ENCODE measurements at regions not wholly inside any gene's neighbourhood (a gene's known extent, or its start where the extent isn't known, plus 50 kb on each side); places are given as distances from the start of the nearest gene placed in this dataset.

DNA sequence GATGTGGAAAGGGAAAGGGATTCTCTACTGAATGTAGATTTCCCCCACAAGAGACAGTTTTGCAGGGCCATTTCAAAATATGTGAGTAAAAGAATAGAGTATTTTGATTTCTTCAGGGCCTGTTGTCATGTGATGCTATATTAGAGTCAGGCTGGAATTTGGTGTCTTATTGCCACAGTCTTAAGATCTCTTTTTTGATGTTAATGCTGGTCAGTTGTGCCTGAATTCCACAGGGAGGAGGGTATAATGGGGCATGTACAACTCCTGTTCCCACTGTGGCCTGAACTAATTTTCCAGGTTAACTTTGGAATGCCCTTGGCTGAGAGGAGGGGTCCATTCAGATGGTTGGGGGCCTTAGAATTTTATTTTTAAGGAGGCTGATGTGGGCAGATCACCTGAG lies 111.0 kb upstream of the MAX start:
- H4K8ac ChIP-seq (ENCODE audit: low read depth, low read length) = no peak overlapping the region
- H3K36me3 ChIP-seq (ENCODE audit: control insufficient read depth, insufficient read depth, low read length) = no peaks in the 10 kb centered on the region
- H3K18ac ChIP-seq (ENCODE audit: low read length) = no peak overlapping the region
- H2BK15ac ChIP-seq (replicated peaks; ENCODE audit: low read depth) = no peak overlapping the region
- no peaks in the 10 kb centered on the region for H3K79me1 ChIP-seq (ENCODE audit: low read length)
- H3K27me3 ChIP-seq (ENCODE audit: insufficient read depth, low read length, poor library complexity) = no peaks in the 10 kb centered on the region
- H3K4me3 ChIP-seq (ENCODE audit: low read length) = no peak overlapping the region
- no peak for DNase-seq
- H3K56ac ChIP-seq (ENCODE audit: low read length) = peak overlapping the region; percentile 35
- H3K4ac ChIP-seq (ENCODE audit: low read depth, low read length) = no peak overlapping the region
- no peak overlapping the region for H3K9ac ChIP-seq (ENCODE audit: low read length)
- H3K4me2 ChIP-seq (ENCODE audit: low read length) = no peak overlapping the region
- peaks cover 11% of the 10 kb centered on the region for H3K4me1 ChIP-seq (ENCODE audit: control insufficient read depth, low read depth, low read length)
- H2BK5ac ChIP-seq (ENCODE audit: low read length) = peak overlapping the region; percentile 64
- no peak overlapping the region for H2BK120ac ChIP-seq (ENCODE audit: low read depth, low read length)
- no peak overlapping the region for H4K5ac ChIP-seq (ENCODE audit: low read length)
- H3K27ac ChIP-seq (ENCODE audit: low read depth, low read length) = peak overlapping the region; percentile 16
- no peak overlapping the region for H3K23ac ChIP-seq (ENCODE audit: low read length)
- H2AK5ac ChIP-seq (ENCODE audit: low read length) = no peak overlapping the region
- H3K79me2 ChIP-seq (ENCODE audit: control insufficient read depth, insufficient read depth, low read length) = no peaks in the 10 kb centered on the region

DNA sequence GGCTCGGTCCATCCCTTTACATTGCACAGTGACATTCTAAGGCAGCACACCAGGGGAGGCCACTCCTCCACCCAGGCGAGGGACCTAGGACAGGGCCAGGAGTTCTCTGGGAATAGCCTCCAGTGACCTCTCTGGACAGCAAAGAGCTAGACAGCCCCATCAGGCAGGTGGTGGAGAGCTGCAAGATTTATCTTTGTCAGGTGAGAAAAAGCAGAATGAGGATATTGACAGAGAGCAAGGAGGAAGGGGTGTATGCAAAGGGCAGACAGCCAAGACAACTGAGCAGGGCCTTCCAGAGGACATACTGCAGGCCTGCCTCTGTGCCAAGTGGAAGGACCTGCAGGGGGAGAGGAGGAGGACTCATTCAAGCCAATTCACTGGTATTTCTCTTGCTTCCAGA lies 112.4 kb upstream of the MAX start:
- Histone ChIP-seq H3K23ac (ENCODE audit: low read length) (no peak overlapping the region), H3K27ac (ENCODE audit: low read depth, low read length) (no peak overlapping the region), H3K36me3 (ENCODE audit: control insufficient read depth, insufficient read depth, low read length) (no peaks in the 10 kb centered on the region), H2BK5ac (ENCODE audit: low read length) (peak overlapping the region; percentile 26), H2BK15ac (replicated peaks; ENCODE audit: low read depth) (no peak overlapping the region), H3K4me1 (ENCODE audit: control insufficient read depth, low read depth, low read length) (peaks cover 11% of the 10 kb centered on the region), H3K4me2 (ENCODE audit: low read length) (no peak overlapping the region), H3K56ac (ENCODE audit: low read length) (peak overlapping the region; percentile 11), H4K5ac (ENCODE audit: low read length) (no peak overlapping the region), H3K79me1 (ENCODE audit: low read length) (no peaks in the 10 kb centered on the region), H3K27me3 (ENCODE audit: insufficient read depth, low read length, poor library complexity) (no peaks in the 10 kb centered on the region), H3K79me2 (ENCODE audit: control insufficient read depth, insufficient read depth, low read length) (no peaks in the 10 kb centered on the region), H2BK120ac (ENCODE audit: low read depth, low read length) (peak overlapping the region; percentile 35), H3K9ac (ENCODE audit: low read length) (no peak overlapping the region), H3K4ac (ENCODE audit: low read depth, low read length) (peak overlapping the region; percentile 48), H2AK5ac (ENCODE audit: low read length) (no peak overlapping the region), H3K4me3 (ENCODE audit: low read length) (no peak overlapping the region), H4K8ac (ENCODE audit: low read depth, low read length) (no peak overlapping the region), H3K18ac (ENCODE audit: low read length) (peak overlapping the region; percentile 86)
- no peak for DNase-seq
- no CpG with 5 or more reads among the region's 2 CpGs for WGBS (ENCODE audit: extremely low coverage, insufficient coverage, low lambda C conversion rate)

GRCh38 chr14:65219353-65219752 lies 117.0 kb upstream of the MAX start:
- H3K79me1 ChIP-seq (ENCODE audit: low read length) = no peaks in the 10 kb centered on the region
- H3K23ac ChIP-seq (ENCODE audit: low read length) = no peak overlapping the region
- H3K27me3 ChIP-seq (ENCODE audit: insufficient read depth, low read length, poor library complexity) = no peaks in the 10 kb centered on the region
- H2BK120ac ChIP-seq (ENCODE audit: low read depth, low read length) = no peak overlapping the region
- H3K9ac ChIP-seq (ENCODE audit: low read length) = no peak overlapping the region
- H3K56ac ChIP-seq (ENCODE audit: low read length) = no peak overlapping the region
- no peak overlapping the region for H3K4me3 ChIP-seq (ENCODE audit: low read length)
- H2AK5ac ChIP-seq (ENCODE audit: low read length) = no peak overlapping the region
- no peak overlapping the region for H2BK15ac ChIP-seq (replicated peaks; ENCODE audit: low read depth)
- H3K36me3 ChIP-seq (ENCODE audit: control insufficient read depth, insufficient read depth, low read length) = no peaks in the 10 kb centered on the region
- H2BK5ac ChIP-seq (ENCODE audit: low read length) = no peak overlapping the region
- no peaks in the 10 kb centered on the region for H3K79me2 ChIP-seq (ENCODE audit: control insufficient read depth, insufficient read depth, low read length)
- DNase-seq = no peak
- no peak overlapping the region for H3K4ac ChIP-seq (ENCODE audit: low read depth, low read length)
- H3K18ac ChIP-seq (ENCODE audit: low read length) = no peak overlapping the region
- WGBS (ENCODE audit: extremely low coverage, insufficient coverage, low lambda C conversion rate) = no CpG with 5 or more reads among the region's 4 CpGs
- no peak overlapping the region for H3K27ac ChIP-seq (ENCODE audit: low read depth, low read length)
- no peak overlapping the region for H4K5ac ChIP-seq (ENCODE audit: low read length)
- no peak overlapping the region for H3K4me2 ChIP-seq (ENCODE audit: low read length)
- no peak overlapping the region for H4K8ac ChIP-seq (ENCODE audit: low read depth, low read length)
- H3K4me1 ChIP-seq (ENCODE audit: control insufficient read depth, low read depth, low read length) = peaks cover 2% of the 10 kb centered on the region

DNA sequence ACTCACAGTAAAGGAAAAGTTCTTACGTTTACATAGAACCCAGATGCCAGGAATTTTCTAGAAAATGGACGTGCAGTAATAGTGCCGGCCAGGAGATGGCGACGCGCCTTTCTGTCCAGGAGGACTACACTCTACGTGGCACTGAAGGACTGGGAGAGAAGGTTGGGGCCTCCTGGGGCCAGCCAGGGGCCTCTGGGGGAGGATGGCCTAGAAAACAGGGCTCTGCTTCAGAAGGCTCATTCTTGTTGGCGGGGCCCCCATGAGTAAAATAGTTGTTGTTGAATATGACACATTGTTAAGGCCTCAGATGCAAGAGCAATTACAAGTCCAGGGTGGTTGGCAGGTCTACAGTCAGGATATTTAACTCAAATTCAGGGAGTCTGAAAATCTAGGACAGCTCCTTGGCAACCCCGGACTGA lies 120.1 kb upstream of the MAX start:
- WGBS (ENCODE audit: extremely low coverage, insufficient coverage, low lambda C conversion rate) = no CpG with 5 or more reads among the region's 9 CpGs
- DNase-seq = peak; percentile 76

GRCh38 chr14:65223636-65224035 lies 121.3 kb upstream of the MAX start:
- WGBS (ENCODE audit: extremely low coverage, insufficient coverage, low lambda C conversion rate) = no CpG with 5 or more reads among the region's 5 CpGs
- no peak for DNase-seq

More for the DNA sequence above, 120.1 kb upstream of the MAX start:
- Histone ChIP-seq H2AK5ac (ENCODE audit: low read length) (no peak overlapping the region), H4K5ac (ENCODE audit: low read length) (no peak overlapping the region), H4K8ac (ENCODE audit: low read depth, low read length) (no peak overlapping the region), H3K4ac (ENCODE audit: low read depth, low read length) (no peak overlapping the region), H3K23ac (ENCODE audit: low read length) (no peak overlapping the region), H3K18ac (ENCODE audit: low read length) (peak overlapping the region; percentile 46), H3K79me2 (ENCODE audit: control insufficient read depth, insufficient read depth, low read length) (no peaks in the 10 kb centered on the region), H3K4me2 (ENCODE audit: low read length) (no peak overlapping the region), H3K4me1 (ENCODE audit: control insufficient read depth, low read depth, low read length) (peaks cover 3% of the 10 kb centered on the region), H3K79me1 (ENCODE audit: low read length) (no peaks in the 10 kb centered on the region), H2BK5ac (ENCODE audit: low read length) (no peak overlapping the region), H2BK120ac (ENCODE audit: low read depth, low read length) (peak overlapping the region; percentile 61), H3K4me3 (ENCODE audit: low read length) (no peak overlapping the region), H2BK15ac (replicated peaks; ENCODE audit: low read depth) (no peak overlapping the region), H3K9ac (ENCODE audit: low read length) (no peak overlapping the region), H3K36me3 (ENCODE audit: control insufficient read depth, insufficient read depth, low read length) (no peaks in the 10 kb centered on the region), H3K56ac (ENCODE audit: low read length) (peak overlapping the region; percentile 59), H3K27ac (ENCODE audit: low read depth, low read length) (no peak overlapping the region), H3K27me3 (ENCODE audit: insufficient read depth, low read length, poor library complexity) (no peaks in the 10 kb centered on the region)

GRCh38 chr14:65224799-65225198 lies 122.5 kb upstream of the MAX start:
- Histone ChIP-seq H4K8ac (ENCODE audit: low read depth, low read length) (no peak overlapping the region), H3K23ac (ENCODE audit: low read length) (no peak overlapping the region), H3K4me3 (ENCODE audit: low read length) (no peak overlapping the region), H3K36me3 (ENCODE audit: control insufficient read depth, insufficient read depth, low read length) (no peaks in the 10 kb centered on the region), H3K4me1 (ENCODE audit: control insufficient read depth, low read depth, low read length) (peaks cover 5% of the 10 kb centered on the region), H3K4me2 (ENCODE audit: low read length) (no peak overlapping the region), H3K27me3 (ENCODE audit: insufficient read depth, low read length, poor library complexity) (no peaks in the 10 kb centered on the region), H3K79me1 (ENCODE audit: low read length) (no peaks in the 10 kb centered on the region), H2AK5ac (ENCODE audit: low read length) (no peak overlapping the region), H3K79me2 (ENCODE audit: control insufficient read depth, insufficient read depth, low read length) (no peaks in the 10 kb centered on the region), H3K9ac (ENCODE audit: low read length) (no peak overlapping the region), H2BK120ac (ENCODE audit: low read depth, low read length) (no peak overlapping the region), H3K27ac (ENCODE audit: low read depth, low read length) (no peak overlapping the region), H4K5ac (ENCODE audit: low read length) (no peak overlapping the region), H3K18ac (ENCODE audit: low read length) (no peak overlapping the region), H3K56ac (ENCODE audit: low read length) (peak overlapping the region; percentile 26), H2BK5ac (ENCODE audit: low read length) (no peak overlapping the region), H2BK15ac (replicated peaks; ENCODE audit: low read depth) (no peak overlapping the region), H3K4ac (ENCODE audit: low read depth, low read length) (no peak overlapping the region)
- no peak for DNase-seq
- WGBS (ENCODE audit: extremely low coverage, insufficient coverage, low lambda C conversion rate) = no CpG with 5 or more reads among the region's 1 CpG

More at GRCh38 chr14:65223636-65224035, 121.3 kb upstream of the MAX start:
- Histone ChIP-seq H3K4me2 (ENCODE audit: low read length) (no peak overlapping the region), H3K23ac (ENCODE audit: low read length) (no peak overlapping the region), H3K27ac (ENCODE audit: low read depth, low read length) (no peak overlapping the region), H3K18ac (ENCODE audit: low read length) (no peak overlapping the region), H4K8ac (ENCODE audit: low read depth, low read length) (no peak overlapping the region), H4K5ac (ENCODE audit: low read length) (no peak overlapping the region), H3K4me3 (ENCODE audit: low read length) (no peak overlapping the region), H3K36me3 (ENCODE audit: control insufficient read depth, insufficient read depth, low read length) (no peaks in the 10 kb centered on the region), H2BK15ac (replicated peaks; ENCODE audit: low read depth) (no peak overlapping the region), H2BK120ac (ENCODE audit: low read depth, low read length) (no peak overlapping the region), H3K79me1 (ENCODE audit: low read length) (no peaks in the 10 kb centered on the region), H3K4me1 (ENCODE audit: control insufficient read depth, low read depth, low read length) (peaks cover 3% of the 10 kb centered on the region), H3K4ac (ENCODE audit: low read depth, low read length) (no peak overlapping the region), H3K9ac (ENCODE audit: low read length) (no peak overlapping the region), H3K79me2 (ENCODE audit: control insufficient read depth, insufficient read depth, low read length) (no peaks in the 10 kb centered on the region), H2BK5ac (ENCODE audit: low read length) (no peak overlapping the region), H2AK5ac (ENCODE audit: low read length) (no peak overlapping the region), H3K56ac (ENCODE audit: low read length) (no peak overlapping the region), H3K27me3 (ENCODE audit: insufficient read depth, low read length, poor library complexity) (no peaks in the 10 kb centered on the region)

All from mesendoderm (in vitro differentiated cells).